HUDEP-2 (cell line): ENCODE measurements at regions not wholly inside any gene's neighbourhood (a gene's known extent, or its start where the extent isn't known, plus 50 kb on each side); places are given as distances from the start of the nearest gene placed in this dataset.

ENCODE experiments used
- DNase-seq, 76 experiments: peaks; one replicate each; lab custom pipeline; 2025; ENCODE audit not compliant: unreplicated experiment in 76 of 76; lab: John Stamatoyannopoulos, UW

DNA sequence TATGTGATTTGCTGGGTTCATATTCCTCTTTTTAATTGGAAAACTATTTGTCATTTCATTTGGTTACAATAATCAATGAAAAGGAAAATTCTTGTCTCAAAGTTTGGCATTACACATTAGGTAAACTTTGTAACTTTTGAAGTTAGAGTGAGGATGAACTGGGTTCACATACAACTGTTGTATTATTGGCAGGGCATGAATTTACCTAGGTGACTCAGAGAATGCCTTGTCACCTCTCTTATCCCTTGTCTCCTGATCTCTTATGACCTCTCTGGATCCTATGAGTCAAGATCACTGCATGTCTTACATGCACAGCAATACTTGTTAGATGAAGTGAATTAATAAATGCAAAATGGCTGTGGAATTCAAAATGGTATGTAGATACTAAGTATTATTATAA is 563.4 kb upstream of the GCFC2 start:
- no peak for DNase-seq

DNA sequence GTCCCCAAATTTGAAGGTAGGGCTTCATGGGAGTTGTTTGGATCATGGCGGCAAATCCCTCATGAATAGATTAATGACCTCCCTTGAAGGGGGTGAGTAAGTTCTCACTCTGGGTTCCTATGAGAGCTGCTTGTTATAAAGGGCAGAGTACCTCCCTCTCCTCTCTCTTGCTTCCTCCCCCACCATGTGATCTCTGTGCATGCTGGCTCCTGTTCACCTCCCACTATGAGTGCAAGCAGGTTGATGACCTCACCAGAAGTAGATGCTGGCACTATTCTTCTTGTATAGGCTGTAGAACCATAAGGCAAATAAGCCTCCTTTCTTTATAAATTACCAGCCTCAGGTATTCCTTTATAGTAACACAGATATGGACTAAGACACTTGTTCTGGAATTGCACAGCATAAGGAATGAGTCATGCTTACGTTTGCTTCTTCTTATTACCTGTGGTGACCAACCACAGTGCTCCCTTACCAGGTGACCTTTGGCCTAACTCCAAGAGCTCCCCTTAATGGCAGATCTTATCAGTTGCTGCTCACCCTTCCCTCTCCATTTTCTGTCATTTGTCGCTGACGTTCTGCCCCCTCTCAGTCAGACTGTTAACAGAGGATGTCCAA is 559.5 kb upstream of the GCFC2 start:
- DNase-seq = no peak

DNA sequence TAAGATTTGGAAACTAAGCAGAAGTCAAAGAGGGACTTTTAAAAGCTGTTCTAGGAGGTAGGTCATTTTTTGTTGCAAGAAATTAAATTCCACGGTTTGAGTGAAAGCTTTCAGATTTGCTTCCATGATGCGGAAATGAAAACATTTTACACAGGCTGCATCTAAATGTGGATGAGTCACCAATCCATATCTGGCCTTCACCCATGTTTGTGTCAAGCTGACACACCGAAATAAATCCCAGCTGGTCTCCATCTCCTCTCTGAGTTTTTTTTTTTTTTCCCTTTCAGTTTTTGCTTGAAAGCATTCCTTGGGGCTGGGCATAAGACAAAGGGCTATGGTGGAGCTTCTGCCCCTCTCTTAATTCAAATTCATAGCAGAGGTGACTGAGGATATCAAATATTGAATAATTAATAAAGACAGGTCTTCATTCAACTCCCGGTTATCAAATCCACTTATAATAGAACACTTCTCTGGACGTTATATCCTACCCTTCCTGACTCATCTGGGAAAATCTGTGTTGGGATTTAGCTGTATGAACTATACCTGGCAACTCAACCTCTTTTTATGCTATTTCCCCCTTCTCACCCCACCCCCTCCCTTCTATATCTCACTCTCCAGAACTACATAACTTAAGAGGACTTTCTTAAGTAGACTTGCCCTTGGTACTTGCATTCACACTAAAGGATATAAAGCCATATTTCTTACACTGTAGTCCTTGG is 558.3 kb upstream of the GCFC2 start:
- DNase-seq = no peak

DNA sequence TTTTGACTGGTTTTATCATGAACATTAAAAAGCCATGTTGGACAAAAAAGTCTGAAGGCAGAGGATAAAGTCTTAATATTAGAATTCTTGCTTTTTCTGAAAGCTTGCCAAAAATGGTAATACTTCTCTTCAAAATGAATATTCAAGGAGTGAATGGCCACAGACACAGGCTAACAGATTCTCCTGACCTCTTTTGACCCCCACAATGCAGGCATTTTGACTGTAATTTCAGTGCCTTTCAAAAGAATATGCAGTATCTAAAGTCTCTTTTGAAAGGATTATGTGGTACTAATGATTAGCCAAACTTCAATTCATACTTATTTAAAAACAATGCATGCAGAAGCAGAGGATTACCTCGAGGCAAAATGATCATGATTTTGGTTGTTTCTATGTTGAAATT is 557.8 kb upstream of the GCFC2 start:
- no peak for DNase-seq

DNA sequence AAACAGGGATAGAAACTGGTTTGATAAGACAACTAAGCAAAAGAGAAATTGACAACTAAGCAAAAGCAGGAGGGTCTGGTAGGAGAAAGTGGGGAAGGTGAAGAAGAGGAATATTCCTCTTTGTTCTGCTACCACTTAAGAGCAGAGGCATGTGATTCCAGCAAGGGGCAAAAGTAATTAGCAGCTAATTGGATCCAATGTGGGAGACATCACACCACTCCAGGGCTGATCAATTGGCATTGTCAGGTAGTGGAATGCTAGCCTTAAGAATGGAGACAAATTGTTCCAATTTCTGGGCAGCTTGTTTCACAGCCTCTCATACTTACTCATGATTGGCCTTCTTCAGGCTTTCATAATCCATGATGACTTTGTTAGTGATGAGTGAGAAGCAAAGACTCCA is 547.1 kb upstream of the GCFC2 start:
- no peak for DNase-seq

DNA sequence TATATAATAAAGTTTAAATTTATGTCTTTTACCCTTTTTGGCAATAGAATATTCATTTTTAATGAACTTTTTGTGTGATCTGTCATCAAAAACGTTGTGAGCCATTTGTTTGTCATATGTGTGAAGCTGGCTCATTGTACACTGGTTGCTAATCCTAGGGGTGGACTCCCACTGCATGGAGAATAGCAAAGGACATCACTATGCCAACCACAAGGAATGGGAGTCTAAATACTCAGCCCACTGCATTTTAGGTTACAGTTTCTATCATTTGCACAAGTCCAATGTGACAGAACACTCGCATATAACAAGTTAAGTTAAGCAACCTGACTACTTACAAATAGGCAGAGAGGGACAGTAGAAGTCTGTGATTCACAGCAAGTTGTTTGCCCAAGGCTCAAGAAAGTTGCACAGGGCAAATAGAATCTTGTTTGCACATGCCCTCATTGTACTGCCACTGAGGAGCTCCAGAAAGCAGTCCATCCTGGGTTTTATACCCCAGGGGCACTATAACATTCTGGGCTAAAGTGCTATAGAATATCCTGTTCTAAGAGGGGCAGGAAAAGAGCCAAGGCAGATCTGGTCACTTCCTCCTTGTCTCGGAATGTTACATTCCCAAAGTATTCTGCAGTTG is 545.9 kb upstream of the GCFC2 start:
- no peak for DNase-seq

DNA sequence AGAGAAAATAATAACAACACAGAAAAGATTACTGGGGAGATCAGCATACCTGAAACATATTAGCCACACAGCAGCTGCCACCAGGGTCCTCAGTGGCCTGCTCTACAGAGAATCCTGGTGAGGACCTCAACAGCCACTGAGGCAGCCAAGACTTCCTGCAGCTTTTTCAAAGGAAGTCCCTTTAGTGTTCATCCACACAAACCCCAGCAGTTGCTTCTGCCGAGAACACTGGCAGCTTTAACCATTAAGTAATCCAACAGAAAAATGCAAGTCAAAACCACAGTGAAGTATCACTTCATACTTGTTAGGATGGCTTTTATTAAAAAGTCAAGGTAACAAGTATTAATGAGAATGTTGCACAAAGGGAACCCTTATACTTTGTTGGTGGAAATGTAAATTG is 542.0 kb upstream of the GCFC2 start:
- no peak for DNase-seq

DNA sequence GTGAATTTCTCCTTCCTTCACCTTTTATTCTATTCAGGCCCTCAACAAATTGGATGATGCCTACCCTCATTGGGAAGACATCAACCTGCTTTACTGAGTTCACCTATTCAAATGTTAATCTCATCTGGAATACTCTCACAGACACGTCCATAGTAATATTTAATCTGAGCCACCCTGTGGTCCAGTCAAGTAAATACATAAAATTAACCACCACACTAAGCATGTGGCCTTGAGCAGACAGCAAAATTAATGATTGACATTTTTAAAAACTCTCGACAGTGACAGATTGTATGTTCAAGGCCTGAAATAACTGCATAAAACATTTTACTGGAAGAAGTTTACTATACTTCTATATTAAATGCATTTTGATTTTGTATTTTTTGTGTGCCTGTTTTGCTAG is 540.6 kb upstream of the GCFC2 start:
- DNase-seq = no peak

DNA sequence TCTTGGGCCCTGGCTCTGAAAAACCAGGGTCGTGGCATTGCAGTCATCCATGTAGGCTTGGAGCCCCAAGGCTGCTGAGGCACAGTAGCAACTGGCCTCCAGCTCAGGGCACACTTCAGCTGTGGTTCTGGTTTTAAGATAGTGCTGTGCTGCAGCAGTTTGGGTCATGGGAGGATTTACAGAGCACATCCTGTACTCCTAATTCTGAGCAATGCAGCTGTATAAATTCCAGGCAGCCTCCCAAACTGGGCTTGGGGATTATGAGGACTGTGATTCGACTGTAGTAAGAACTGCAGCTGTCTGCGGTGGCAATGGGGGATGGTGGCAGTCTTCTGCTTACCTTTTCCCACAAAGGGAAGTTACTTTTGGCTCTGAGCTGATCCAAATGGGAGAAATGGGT is 536.3 kb upstream of the GCFC2 start:
- no peak for DNase-seq

DNA sequence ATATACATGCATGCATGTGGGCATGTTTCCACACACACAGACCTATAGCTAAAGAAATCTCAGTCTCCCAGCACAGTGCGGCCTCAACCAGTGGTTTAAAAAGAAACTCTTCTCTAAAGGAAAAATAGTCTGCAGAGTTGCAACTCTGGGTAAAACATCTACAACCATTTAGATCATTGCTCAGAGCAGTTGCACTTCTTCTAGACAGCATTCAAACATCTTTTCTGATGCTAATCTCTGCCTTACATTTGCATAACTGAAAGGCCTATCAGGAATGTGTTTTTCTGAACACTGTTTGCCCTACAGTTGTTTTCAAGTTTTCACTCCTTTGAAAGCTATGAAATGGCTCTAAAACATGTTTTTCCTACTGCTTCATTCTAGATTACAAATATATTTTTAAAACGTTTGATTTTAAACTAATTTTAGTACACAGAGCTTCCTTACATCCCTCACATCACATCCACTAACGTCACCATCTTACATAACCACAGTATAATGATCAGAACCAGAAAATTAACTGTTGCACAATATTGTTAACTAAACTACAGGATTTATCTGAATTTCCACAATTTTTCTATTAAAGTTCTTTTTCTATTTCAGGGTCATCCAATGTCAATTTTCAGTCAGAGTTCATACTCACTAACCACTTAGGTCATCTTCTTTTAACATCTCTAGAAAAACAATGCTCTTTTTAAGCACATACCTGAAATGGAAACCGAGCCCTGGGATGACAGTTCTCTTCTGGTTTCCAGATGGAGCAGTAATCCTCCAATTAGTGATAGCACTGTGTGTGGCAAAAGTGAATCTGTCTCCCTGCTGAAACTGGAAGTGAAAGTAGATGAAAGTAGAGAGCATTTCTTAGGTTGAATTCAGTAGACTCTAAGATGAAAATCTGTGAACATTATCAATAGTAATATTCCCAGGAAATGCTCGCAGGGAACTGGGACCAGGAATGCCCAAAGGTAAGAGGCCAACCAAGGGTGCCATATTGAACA is 501.6 kb upstream of the GCFC2 start:
- DNase-seq = no peak

DNA sequence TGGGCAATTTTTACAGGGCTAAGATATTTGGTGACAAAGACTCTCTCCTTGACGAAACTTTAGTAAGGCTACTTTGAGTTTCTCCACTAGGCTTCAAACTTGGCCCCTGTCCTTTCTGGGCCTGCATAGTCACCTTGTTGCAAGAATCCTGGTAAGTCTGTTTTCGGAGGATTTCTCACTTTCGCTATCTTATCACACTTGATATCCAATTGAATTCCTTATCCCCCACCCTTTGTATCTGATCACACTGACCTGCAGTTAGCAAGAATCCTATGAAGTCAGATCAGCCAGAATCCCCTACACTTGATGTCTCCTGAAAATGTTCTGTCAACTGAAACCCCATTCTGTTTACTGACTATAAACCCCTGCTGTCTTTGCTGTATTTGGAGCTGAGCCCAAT is 499.8 kb upstream of the GCFC2 start:
- DNase-seq = no peak

DNA sequence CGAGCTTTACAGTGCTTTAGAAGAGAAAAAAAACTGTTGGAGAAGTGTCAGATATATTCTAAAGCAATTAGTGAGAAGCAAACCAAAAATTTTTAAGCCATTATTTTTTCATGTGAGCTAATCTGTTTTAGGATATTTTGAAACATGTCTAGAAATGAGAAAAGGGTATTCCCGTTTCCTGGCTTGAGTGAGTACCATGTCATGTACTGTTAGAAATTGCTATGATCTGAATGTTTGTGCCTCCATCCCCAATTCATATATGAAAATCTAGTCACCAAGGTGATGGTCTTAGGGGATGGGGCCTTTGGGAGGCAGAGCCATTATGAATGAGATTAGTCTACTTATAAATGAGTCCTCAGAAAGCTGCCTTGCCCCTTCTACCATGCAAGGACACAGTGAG is 493.3 kb upstream of the GCFC2 start:
- DNase-seq = no peak

DNA sequence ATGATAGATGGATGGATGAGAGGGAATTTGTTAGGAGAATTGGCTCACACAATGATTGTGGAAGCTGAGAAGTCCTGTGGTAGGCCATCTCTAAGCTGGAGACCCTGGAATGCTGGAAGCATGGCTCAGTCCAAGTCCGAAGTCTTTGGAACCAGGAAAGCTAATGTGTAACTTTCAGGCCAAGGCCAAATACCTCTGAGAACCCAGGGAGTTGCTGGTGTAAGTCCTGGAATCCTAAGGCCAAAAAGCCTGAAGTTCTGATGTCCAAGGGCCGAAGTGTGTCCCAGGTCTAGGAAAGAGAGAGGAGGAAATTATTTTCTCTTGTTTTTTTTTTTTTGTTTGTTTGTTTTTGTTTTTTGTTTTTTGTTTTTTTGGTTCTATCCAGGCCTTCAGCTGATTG is 492.2 kb upstream of the GCFC2 start:
- DNase-seq = no peak

DNA sequence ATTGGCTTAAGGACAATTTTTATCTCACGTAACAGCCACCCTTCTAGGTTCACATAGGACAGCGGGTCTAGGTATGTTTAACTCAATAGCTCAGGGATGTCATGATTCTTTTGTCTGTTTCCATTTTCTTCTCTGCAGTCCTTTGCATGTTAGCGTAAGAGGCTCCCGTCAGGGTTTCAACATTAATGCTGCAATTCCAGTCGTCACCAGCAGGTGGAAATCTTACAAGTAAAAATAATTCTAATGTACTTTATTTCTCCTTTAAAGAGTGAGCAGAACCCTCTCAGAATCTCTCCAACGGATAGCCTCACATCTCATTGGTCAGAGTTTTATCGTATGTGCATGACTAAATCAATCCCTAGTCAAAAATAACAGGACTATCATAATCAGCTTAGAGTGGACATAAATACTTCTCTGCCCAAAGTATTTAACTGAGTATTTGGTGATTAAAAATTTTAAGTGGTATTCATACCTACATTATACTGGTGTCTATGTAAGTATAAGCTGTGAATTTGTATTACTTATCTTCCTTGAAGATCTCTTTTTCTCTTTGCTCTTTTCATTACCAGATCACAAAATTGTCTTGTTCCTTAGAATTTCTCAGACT is 487.2 kb upstream of the GCFC2 start:
- peak in 47 of 76 experiments; percentile 0 to 64 (median 15) for DNase-seq

DNA sequence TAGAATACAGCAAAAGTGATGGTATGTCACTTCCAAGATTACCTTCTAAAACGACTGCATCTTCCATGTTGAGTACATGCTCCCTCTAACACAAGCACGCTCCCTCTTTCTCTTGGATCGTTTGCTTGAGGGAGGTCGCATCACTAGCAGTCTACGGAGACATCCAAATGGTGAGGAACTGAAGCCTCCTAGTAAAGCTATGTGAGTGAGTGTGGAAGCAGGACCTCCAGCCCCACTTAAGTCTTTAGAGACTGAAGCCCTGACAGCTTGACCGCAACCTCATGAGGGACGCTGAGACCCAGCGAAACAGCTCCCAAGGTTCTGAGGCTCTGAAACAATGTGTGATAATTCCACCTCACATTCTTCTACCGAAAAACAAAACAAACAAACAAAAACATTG is 486.7 kb upstream of the GCFC2 start:
- DNase-seq = peak in 1 of 76 experiments; percentile 0

DNA sequence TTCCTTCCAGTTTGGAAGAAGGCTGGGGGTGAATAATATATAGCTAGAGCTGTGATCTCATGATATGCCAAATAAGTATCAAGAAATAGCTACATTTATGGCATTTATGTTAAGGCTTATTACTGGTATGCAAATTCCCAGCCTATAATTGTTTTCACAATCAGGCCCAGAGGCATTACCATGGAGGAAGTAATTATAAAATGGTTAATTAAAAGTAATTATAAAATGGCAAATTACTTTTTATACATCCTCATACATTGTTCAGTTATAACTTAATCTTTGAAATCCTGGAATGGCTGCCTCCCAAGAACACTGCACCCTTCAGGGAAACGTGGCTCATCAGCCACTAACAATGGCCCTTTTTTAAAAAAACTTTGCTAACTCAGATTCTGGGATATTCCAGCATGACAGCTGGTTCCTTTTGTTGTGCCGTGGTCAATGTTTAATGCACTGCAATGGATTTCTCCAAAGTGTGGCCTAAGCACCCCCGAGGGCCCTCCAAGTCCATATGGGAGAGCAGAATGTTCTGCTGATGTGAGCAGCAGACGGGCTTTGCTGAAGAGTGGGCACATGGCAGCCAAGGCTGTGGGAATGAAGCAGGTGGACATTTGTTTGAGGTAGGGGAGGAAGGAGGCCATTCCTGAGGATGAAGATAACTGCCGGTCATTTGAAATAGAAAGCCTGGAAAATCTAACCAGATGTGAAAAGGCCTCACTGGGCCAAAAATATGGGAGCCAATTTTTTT is 483.5 kb upstream of the GCFC2 start:
- DNase-seq = no peak

DNA sequence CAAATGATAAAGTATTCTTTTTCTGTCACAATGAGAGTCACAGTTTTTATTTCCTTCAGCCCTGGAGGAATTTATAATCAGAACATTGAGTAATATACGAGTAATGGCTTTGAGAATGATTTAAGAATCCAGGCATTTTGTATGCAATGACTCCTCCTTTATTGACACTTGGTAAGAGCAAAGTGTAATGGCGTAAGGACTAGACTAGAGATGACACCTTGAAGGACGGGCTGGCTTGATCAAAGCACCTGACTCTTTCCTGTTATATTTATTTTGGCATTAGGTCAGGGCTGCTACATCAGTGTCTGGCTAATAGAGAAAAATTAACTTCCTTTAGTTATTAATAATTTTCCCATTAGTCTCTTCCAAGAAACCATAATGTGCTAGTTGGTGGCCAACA is 482.4 kb upstream of the GCFC2 start:
- no peak for DNase-seq

DNA sequence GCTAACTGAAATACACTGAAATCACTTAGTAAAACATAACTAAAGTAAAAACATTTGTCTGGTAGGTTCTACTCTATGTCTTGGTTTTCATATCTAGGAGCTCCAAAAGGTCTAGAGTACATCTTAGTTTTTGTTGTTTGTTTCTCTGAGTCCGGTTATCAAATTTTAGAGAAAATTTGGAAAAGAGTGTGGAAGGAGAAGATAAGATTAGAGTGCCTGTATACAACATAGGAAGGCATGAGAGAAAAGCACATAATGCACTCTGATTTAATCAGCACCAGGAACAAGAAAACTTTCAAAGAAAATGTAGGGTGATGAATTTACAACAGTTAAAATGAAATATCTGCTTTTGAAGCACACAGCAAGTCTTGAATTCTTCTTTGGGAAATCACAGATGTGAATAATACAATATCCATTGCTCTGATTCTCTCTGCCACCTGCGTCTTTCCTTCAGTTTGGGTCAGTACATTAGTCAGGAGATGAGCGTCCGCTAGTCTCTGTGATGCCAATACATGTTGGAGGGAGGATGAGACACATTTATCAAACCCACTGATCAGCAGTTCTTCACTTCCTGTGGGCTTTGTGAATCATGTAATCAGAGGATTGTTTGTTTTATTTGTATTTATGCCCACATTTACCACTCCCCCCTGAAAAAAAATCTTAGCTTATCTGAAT is 477.8 kb upstream of the GCFC2 start:
- no peak for DNase-seq

DNA sequence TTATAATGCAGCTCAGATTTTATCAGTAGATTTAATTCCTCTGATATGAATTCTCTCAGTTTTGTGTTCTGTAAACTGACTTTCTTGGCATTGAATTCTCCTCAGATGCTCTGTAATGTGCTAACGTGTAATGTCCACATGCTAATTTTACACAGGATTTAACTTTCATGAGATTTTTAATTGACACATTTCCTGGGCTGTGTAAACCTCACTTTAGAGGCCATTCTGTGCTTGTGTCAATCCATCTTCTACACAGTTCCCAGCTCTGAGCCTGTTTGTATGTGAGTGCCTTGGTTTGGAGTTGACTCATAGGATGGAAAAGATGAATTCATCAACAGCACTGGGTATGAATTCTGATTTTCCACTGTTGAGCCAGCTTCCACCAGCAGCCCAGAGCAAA is 476.7 kb upstream of the GCFC2 start:
- no peak for DNase-seq
